LNCaP clone FGC (cell line): ENCODE measurements at regions not wholly inside any gene's neighbourhood (a gene's known extent, or its start where the extent isn't known, plus 50 kb on each side); places are given as distances from the start of the nearest gene placed in this dataset.
A peak's percentile ranks its signal among the peaks of the same experiment; 100 is the strongest.

ENCODE experiments used
- DNase-seq: peaks from one replicate; pipeline ENCODE4 v3.0.0-alpha.2; 2011; ENCODE audit warnings: low read depth
- H3K4me3 ChIP-seq: 2 replicates; pipeline ENCODE4 v1.5.1; 2011; ENCODE audit warnings: mild to moderate bottlenecking, low read depth, low read length, control low read depth
- CTCF ChIP-seq: IDR thresholded peaks from 2 replicates; pipeline ENCODE4 v1.5.1; 2012; ENCODE audit warnings: mild to moderate bottlenecking; ENCODE audit not compliant: control insufficient read depth, insufficient read depth; ENCODE audit errors: extremely low read depth

DNA sequence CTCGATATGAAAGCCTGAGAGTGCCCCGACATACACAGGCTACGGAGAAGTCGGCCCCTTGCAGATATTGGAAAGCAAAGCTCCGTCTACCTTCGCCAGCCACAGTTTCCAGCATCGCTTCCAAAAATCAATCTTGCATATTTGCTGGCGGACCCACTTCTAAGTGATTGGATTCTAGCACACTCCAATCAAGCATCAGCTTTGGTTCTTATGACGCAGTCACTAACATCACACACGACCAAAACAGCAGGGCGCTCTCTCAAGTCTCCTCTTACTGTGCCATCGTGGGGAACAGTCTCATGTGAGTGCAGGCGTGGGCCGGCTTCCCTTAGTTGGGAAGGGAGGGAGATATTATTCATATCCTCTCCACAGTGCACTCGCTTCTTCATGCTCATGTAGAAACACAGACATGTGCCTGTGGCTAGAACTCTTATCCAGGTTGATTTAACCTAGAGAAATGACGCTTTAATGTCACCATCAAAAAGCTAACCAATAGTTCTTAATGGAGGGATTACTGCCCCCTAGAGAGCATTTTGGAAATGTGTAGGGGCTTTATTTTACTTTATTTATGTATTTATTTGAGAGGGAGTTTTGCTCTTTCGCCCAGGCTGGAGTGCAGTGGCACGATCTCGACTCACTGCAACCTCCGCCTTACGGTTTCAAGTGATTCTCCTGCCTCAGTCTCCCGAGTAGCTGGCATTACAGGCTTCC lies 229.8 kb downstream of the SOD2 start:
- no peak for DNase-seq
- no peak overlapping the region for H3K4me3 ChIP-seq
- TF ChIP-seq CTCF: peak; percentile 29

DNA sequence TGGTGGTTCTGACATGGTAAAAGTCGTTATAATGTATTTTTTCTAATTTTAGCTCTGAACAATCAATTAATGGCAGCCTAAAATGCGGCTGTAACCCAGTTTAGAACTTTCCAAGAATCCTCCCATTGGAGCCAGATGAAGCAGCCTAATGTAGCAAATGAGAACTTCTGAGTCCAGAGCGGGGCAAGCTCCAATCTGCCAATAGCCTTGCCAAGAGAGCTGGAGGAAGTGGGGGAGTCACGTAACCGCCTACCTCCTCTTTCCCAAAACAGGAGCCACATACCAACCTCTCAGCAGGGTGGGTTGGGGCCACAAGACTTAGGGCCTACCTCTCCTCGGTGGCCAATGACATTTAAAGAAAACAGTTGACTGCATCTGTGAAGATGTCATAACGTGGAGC lies 230.6 kb downstream of the SOD2 start:
- H3K4me3 ChIP-seq: no peak overlapping the region
- no peak for TF ChIP-seq CTCF
- DNase-seq: no peak

- no peak overlapping the region for H3K4me3 ChIP-seq
- DNase-seq: no peak
- no peak for TF ChIP-seq CTCF
Observed at GRCh38 chr6:159461998-159462397, 231.0 kb downstream of the SOD2 start.

DNA sequence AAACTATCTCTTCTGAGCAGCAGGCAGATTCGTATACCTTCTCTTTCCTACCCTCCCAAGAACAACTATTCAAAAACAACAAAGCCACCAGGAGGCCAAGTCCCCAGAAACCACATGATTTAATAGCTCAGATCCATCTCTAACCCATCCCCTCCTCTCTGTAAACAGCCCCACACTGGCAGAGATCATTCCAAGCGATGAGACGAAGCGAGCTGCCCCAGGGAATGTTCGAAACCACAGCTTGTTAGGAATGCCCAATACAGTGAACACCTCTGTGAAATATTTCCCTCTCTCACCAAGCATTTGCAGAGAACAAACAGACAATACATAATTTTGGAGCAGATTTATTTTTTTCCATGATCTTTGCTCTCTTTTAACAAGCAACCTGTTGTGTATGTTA lies 231.8 kb downstream of the SOD2 start:
- DNase-seq: no peak
- H3K4me3 ChIP-seq: no peak overlapping the region
- TF ChIP-seq CTCF: no peak

DNA sequence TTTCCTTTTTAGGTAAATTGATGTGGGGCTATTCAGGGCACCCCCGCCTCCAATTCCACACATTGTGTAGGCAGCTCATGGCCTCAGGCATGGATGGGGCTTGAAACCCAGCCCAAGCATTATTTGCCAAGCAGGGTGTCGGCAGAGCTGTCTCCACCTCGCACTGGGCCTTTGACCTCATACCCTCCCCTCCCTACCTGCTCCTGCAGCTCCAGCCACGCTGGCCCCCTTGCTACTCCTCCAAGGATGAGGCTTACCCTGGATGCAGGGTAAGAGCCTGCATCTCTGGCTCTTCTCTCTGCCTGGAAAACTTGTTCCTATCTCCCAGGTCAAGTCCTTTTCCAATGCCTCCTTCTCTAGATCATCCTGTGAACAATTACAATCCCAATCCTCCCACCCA lies 232.6 kb downstream of the SOD2 start:
- no peak for DNase-seq
- TF ChIP-seq CTCF: no peak
- H3K4me3 ChIP-seq: no peak overlapping the region

- no peak for DNase-seq
- no peak overlapping the region for H3K4me3 ChIP-seq
- TF ChIP-seq CTCF: no peak
Observed at GRCh38 chr6:159456349-159456748, 236.7 kb downstream of the SOD2 start.

GRCh38 chr6:159455700-159456274 lies 237.3 kb downstream of the SOD2 start:
- no peak for TF ChIP-seq CTCF
- no peak overlapping the region for H3K4me3 ChIP-seq
- no peak for DNase-seq
